CD14-positive monocyte (primary cell): ENCODE measurements at regions not wholly inside any gene's neighbourhood (a gene's known extent, or its start where the extent isn't known, plus 50 kb on each side); places are given as distances from the start of the nearest gene placed in this dataset.
"Not testable (repeated sequence)": the region's sequence is repeated elsewhere in the genome, so short reads cannot be mapped to it uniquely, and the experiment has no call there.

Experiments
- DNase-seq, 3 donors: peaks; one replicate each; pipeline ENCODE4 v3.0.0-alpha.2; 2011 to 2022
- H2AFZ ChIP-seq: 2 replicates; pipeline ENCODE4 v1.6.0; 2012; ENCODE audit warnings: mild to moderate bottlenecking, low read depth, low read length, inconsistent platforms; ENCODE audit not compliant: insufficient read depth, poor library complexity, severe bottlenecking
- H3K27ac ChIP-seq, 2 donors: 1 replicate in 1 of 2; 2 replicates in 1 of 2; pipeline ENCODE4 v1.5.1; 2012 to 2013; ENCODE audit warnings: low read length in 2 of 2, control low read depth in 1 of 2, inconsistent platforms in 1 of 2, low read depth in 1 of 2, mild to moderate bottlenecking in 1 of 2
- H3K27me3 ChIP-seq, 2 donors: one replicate each; pipeline versions ENCODE4 v1.6.0 to v1.6.1; 2011 to 2013; ENCODE audit warnings: low read length in 2 of 2; ENCODE audit not compliant: control insufficient read depth in 2 of 2, insufficient read depth in 2 of 2
- H3K36me3 ChIP-seq, 2 donors: replicated peaks in 1 of 2; 1 replicate in 1 of 2; 2 replicates in 1 of 2; pipeline versions ENCODE4 v1.5.1 to v1.6.1; 2012 to 2013; ENCODE audit warnings: low read length in 2 of 2, control low read depth in 1 of 2, inconsistent platforms in 1 of 2, mild to moderate bottlenecking in 1 of 2; ENCODE audit not compliant: insufficient read depth in 2 of 2, control insufficient read depth in 1 of 2
- H3K4me1 ChIP-seq, 2 donors: 1 replicate in 1 of 2; 2 replicates in 1 of 2; pipeline versions ENCODE4 v1.5.1 to v1.6.1; 2012 to 2013; ENCODE audit warnings: low read length in 2 of 2, control low read depth in 1 of 2, inconsistent platforms in 1 of 2, mild to moderate bottlenecking in 1 of 2, moderate library complexity in 1 of 2; ENCODE audit not compliant: insufficient read depth in 2 of 2, control insufficient read depth in 1 of 2
- H3K4me2 ChIP-seq: replicated peaks from 2 replicates; pipeline ENCODE3; 2012; ENCODE audit warnings: low read length, moderate library complexity, mild to moderate bottlenecking; ENCODE audit not compliant: poor library complexity, severe bottlenecking; ENCODE audit errors: extremely low read depth
- H3K4me3 ChIP-seq, 3 experiments: fragments of 200-600 bp in 1 of 3; sonication (generic) in 1 of 3; replicated peaks in 1 of 3; 1 replicate in 2 of 3; 2 replicates in 1 of 3; pipeline ENCODE4 v1.5.1; 2011 to 2013; ENCODE audit warnings: low read length in 3 of 3, mild to moderate bottlenecking in 3 of 3, control low read depth in 2 of 3, low read depth in 2 of 3, inconsistent platforms in 1 of 3, moderate library complexity in 1 of 3
- H3K79me2 ChIP-seq: 2 replicates; pipeline ENCODE4 v1.6.0; 2012; ENCODE audit warnings: mild to moderate bottlenecking, control low read depth, inconsistent platforms, low read length, moderate library complexity; ENCODE audit not compliant: insufficient read depth
- H3K9ac ChIP-seq: 2 replicates; pipeline ENCODE4 v1.6.0; 2017; ENCODE audit warnings: low read length, mild to moderate bottlenecking; ENCODE audit not compliant: insufficient read depth, poor library complexity, severe bottlenecking
- H3K9me3 ChIP-seq, 2 donors: replicated peaks in 1 of 2; 1 replicate in 1 of 2; 2 replicates in 1 of 2; pipeline versions ENCODE4 v1.5.1 to v1.6.1; 2012 to 2013; ENCODE audit warnings: low read length in 2 of 2, control low read depth in 1 of 2; ENCODE audit not compliant: control insufficient read depth in 1 of 2, insufficient read depth in 1 of 2
- H4K20me1 ChIP-seq: 2 replicates; pipeline ENCODE4 v1.6.0; 2012; ENCODE audit warnings: mild to moderate bottlenecking, low read length, control low read depth, moderate library complexity; ENCODE audit not compliant: insufficient read depth
- H3K27ac Mint-ChIP-seq, 7 donors: one replicate each; pipeline ENCODE4 v1.8.0; 2020; ENCODE audit warnings: mild to moderate bottlenecking in 7 of 7, mixed read lengths in 7 of 7, moderate library complexity in 6 of 7, inconsistent platforms in 2 of 7
- H3K27me3 Mint-ChIP-seq, 3 donors: one replicate each; pipeline ENCODE4 v1.8.0; 2021 to 2022; ENCODE audit warnings: low read depth in 3 of 3, mild to moderate bottlenecking in 3 of 3, mixed read lengths in 3 of 3, moderate library complexity in 3 of 3, inconsistent platforms in 1 of 3
- H3K36me3 Mint-ChIP-seq, 2 donors: one replicate each; pipeline ENCODE4 v1.8.0; 2020; ENCODE audit warnings: mixed read lengths in 2 of 2, inconsistent platforms in 1 of 2, mild to moderate bottlenecking in 1 of 2
- H3K4me1 Mint-ChIP-seq: one replicate; pipeline ENCODE4 v1.8.0; 2020; ENCODE audit warnings: mild to moderate bottlenecking, mixed read lengths
- H3K4me3 Mint-ChIP-seq, 2 donors: one replicate each; pipeline ENCODE4 v1.8.0; 2020; ENCODE audit warnings: mild to moderate bottlenecking in 2 of 2, mixed read lengths in 2 of 2, moderate library complexity in 1 of 2
- H3K9me3 Mint-ChIP-seq, 7 donors: one replicate each; pipeline ENCODE4 v1.8.0; 2020 to 2022; ENCODE audit warnings: mixed read lengths in 7 of 7, mild to moderate bottlenecking in 6 of 7, moderate library complexity in 6 of 7, inconsistent platforms in 2 of 7
- CTCF ChIP-seq: fragments of 200-600 bp; IDR thresholded peaks from one replicate; pipeline ENCODE4 v1.8.0; 2022; ENCODE audit warnings: antibody characterized with exemption, mild to moderate bottlenecking
- WGBS: methylation state at CpG from one replicate; pipeline ENCODE4 v1.1.5; 2013; ENCODE audit warnings: missing lambda C conversion rate; ENCODE audit not compliant: insufficient coverage; 5-methylcytosine and 5-hydroxymethylcytosine counted together
- intact Hi-C, 2 donors: fragments of 100-400 bp; cut with micrococcal nuclease; formaldehyde crosslinking; loops; one replicate each; pipeline versions ENCODE4 v1.15.0 to v1.15.1; 2023

DNA sequence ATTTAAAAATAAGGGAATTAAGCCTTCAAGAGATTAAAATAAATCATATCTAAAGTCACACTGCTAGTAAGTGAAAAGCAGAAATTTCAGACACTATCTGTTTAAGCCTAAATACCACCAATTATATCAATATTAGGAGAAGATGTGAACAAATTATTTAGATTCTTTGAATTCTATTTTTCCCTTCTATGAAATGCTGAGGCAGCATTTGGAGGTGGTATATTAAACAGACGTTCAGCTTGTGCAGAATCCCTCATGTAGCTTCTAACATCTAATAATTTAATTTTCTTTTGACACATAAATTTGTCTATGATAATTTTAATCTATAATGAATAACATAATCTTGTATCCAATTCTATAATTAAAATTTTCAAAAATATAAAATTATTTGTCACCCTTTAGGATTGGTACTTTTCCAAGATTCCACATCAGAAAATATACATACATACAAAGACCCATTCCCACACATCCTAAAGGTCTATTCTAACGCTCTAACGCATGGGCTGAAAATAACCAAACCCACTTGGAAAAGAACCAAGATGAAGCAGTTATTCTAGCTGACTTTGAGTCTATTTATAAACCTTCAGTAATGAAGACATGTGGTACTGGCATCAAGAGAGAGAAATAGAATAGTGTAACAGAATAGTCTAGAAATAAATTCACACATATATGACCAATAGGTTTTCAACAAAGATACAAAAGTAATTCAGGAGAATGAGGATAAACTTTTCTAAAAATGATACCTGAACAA, 751.8 kb downstream of the GALC start:
- Histone ChIP-seq H4K20me1 (no peaks in the 10 kb centered on the region), H3K79me2 (no peaks in the 10 kb centered on the region), H3K27ac (no peak overlapping the region), H3K4me1 (no peaks in the 10 kb centered on the region), H2AFZ (no peak overlapping the region), H3K4me2 (no peak overlapping the region), H3K9me3 (no peaks in the 10 kb centered on the region), H3K36me3 (no peaks in the 10 kb centered on the region), H3K27me3 (no peaks in the 10 kb centered on the region), H3K9ac (no peak overlapping the region), H3K4me3 (no peak overlapping the region)
- no peak for DNase-seq
- Mint-ChIP-seq H3K9me3 (peaks cover 7 to 27% (median 14%) of the 10 kb centered on the region in 7 donors), H3K36me3 (no peaks in the 10 kb centered on the region), H3K27me3 (no peaks in the 10 kb centered on the region), H3K4me1 (no peaks in the 10 kb centered on the region), H3K27ac (no peak overlapping the region), H3K4me3 (no peak overlapping the region)
- intact Hi-C loops: no loop called here
- no peak for TF ChIP-seq CTCF
- WGBS: no CpG with 5 or more reads among the region's 3 CpGs

GRCh38 chr14:87240319-87240718, 752.7 kb downstream of the GALC start:
- H3K27ac ChIP-seq, H3K27me3 ChIP-seq, DNase-seq, H3K36me3 Mint-ChIP-seq, H3K4me1 Mint-ChIP-seq, H3K4me3 Mint-ChIP-seq, H2AFZ ChIP-seq, H3K27ac Mint-ChIP-seq, H3K4me2 ChIP-seq, H3K79me2 ChIP-seq, H3K9me3 ChIP-seq, H3K4me1 ChIP-seq, H3K27me3 Mint-ChIP-seq, H3K36me3 ChIP-seq, intact Hi-C loops, H3K9ac ChIP-seq, H4K20me1 ChIP-seq, H3K4me3 ChIP-seq: not testable (repeated sequence)
- WGBS: 61% methylated on average over 4 of the region's 5 CpGs
- peaks cover 7 to 29% (median 14%) of the 10 kb centered on the region in 7 donors for H3K9me3 Mint-ChIP-seq
